SK-N-SH (cell line): ENCODE measurements at regions not wholly inside any gene's neighbourhood (a gene's known extent, or its start where the extent isn't known, plus 50 kb on each side); places are given as distances from the start of the nearest gene placed in this dataset.

Experiments
- CTCF ChIA-PET: fragments of 300-600, 350-600 bp; formaldehyde crosslinking; extraction: SDS; loops from one replicate; lab custom pipeline; 2021; lab: Yijun Ruan, JAX
- POLR2A ChIA-PET: fragments of 350-600 bp; sonication (Branson Sonifier 250); formaldehyde crosslinking; extraction: SDS; loops from one replicate; lab custom pipeline; 2020; ENCODE audit warnings: antibody characterized with exemption, inconsistent platforms; lab: Yijun Ruan, JAX
- DNase-seq: peaks from one replicate; pipeline ENCODE4 v3.0.0; 2012
- H2AFZ ChIP-seq: fragments of 200-600 bp; sonication (generic); 2 replicates; pipeline ENCODE4 v1.8.1; 2016; ENCODE audit warnings: antibody characterized with exemption, mild to moderate bottlenecking, low read depth
- H3F3A ChIP-seq: fragments of 200-600 bp; sonication (generic); replicated peaks from 2 replicates; pipeline ENCODE3; 2016; ENCODE audit warnings: antibody characterized with exemption, mild to moderate bottlenecking; ENCODE audit not compliant: insufficient read depth
- H3K27ac ChIP-seq, 2 experiments: fragments of 200-500 bp in 1 of 2; fragments of 200-600 bp in 1 of 2; sonication (Bioruptor generic) in 1 of 2; sonication (generic), shearing (Covaris generic) in 1 of 2; 2 replicates each; pipeline versions ENCODE4 v1.5.1 to v1.6.1; 2014 to 2016; ENCODE audit warnings: low read depth in 2 of 2, inconsistent platforms in 1 of 2, low read length in 1 of 2, mild to moderate bottlenecking in 1 of 2, mixed read lengths in 1 of 2
- H3K27me3 ChIP-seq: fragments of 200-600 bp; sonication (generic), shearing (Covaris generic); 2 replicates; pipeline ENCODE4 v1.6.1; 2016; ENCODE audit warnings: mixed run types; ENCODE audit not compliant: insufficient read depth
- H3K36me3 ChIP-seq, 2 experiments: fragments of 200-500 bp in 1 of 2; fragments of 200-600 bp in 1 of 2; sonication (Bioruptor generic) in 1 of 2; sonication (generic) in 1 of 2; replicated peaks in 1 of 2; 2 replicates each; pipeline versions ENCODE3 to v1.5.1; 2014 to 2016; ENCODE audit warnings: low read length in 1 of 2, mild to moderate bottlenecking in 1 of 2; ENCODE audit not compliant: insufficient read depth in 2 of 2, control insufficient read depth in 1 of 2
- H3K4me1 ChIP-seq, 2 experiments: fragments of 200-500 bp in 1 of 2; fragments of 200-600 bp in 1 of 2; sonication (Bioruptor generic) in 1 of 2; sonication (generic), shearing (Covaris generic) in 1 of 2; 2 replicates each; pipeline versions ENCODE4 v1.5.1 to v1.6.1; 2014 to 2016; ENCODE audit warnings: low read depth in 1 of 2, low read length in 1 of 2, mixed run types in 1 of 2; ENCODE audit not compliant: insufficient read depth in 2 of 2, control insufficient read depth in 1 of 2
- H3K4me2 ChIP-seq: fragments of 200-600 bp; sonication (generic), shearing (Covaris generic); 2 replicates; pipeline ENCODE4 v1.6.1; 2017; ENCODE audit warnings: mixed run types
- H3K4me3 ChIP-seq, 2 experiments: fragments of 200-500 bp in 1 of 2; fragments of 200-600 bp in 1 of 2; sonication (Bioruptor generic) in 1 of 2; sonication (generic), shearing (Covaris generic) in 1 of 2; 2 replicates each; pipeline versions ENCODE4 v1.5.1 to v1.8.1; 2014 to 2016; ENCODE audit warnings: low read depth in 2 of 2, inconsistent platforms in 1 of 2, low read length in 1 of 2, mild to moderate bottlenecking in 1 of 2, mixed read lengths in 1 of 2, moderate library complexity in 1 of 2
- H3K79me2 ChIP-seq: fragments of 200-600 bp; sonication (generic); 2 replicates; pipeline ENCODE4 v1.8.1; 2017; ENCODE audit warnings: mild to moderate bottlenecking; ENCODE audit not compliant: insufficient read depth
- H3K9ac ChIP-seq: fragments of 200-600 bp; sonication (generic); 2 replicates; pipeline ENCODE4 v1.6.1; 2017; ENCODE audit warnings: mixed run types
- H3K9me2 ChIP-seq: fragments of 200-600 bp; sonication (generic); 2 replicates; pipeline ENCODE4 v1.6.1; 2017; ENCODE audit warnings: mixed run types
- H3K9me3 ChIP-seq: fragments of 200-600 bp; sonication (generic); 2 replicates; pipeline ENCODE4 v1.6.1; 2017; ENCODE audit warnings: mixed run types, mild to moderate bottlenecking, moderate library complexity
- H4K20me1 ChIP-seq: fragments of 200-600 bp; sonication (generic); 2 replicates; pipeline ENCODE4 v1.6.1; 2017; ENCODE audit warnings: mild to moderate bottlenecking, mixed run types; ENCODE audit not compliant: insufficient read depth
- CHD2 ChIP-seq: fragments of 150-350 bp; IDR thresholded peaks from 2 replicates; pipeline ENCODE4 v1.6.1; 2018; ENCODE audit warnings: low read length; ENCODE audit not compliant: partially characterized antibody
- CTCF ChIP-seq: fragments of 200-600 bp; sonication (generic); IDR thresholded peaks from 2 replicates; pipeline ENCODE4 v1.6.1; 2017; ENCODE audit warnings: antibody characterized with exemption, mild to moderate bottlenecking, moderate library complexity
- IRF3 ChIP-seq: fragments of 150-350 bp; IDR thresholded peaks from 2 replicates; pipeline ENCODE4 v1.6.1; 2016; ENCODE audit warnings: mild to moderate bottlenecking, low read depth, low read length
- MEF2A ChIP-seq: IDR thresholded peaks from 2 replicates; pipeline ENCODE4 v1.4.0; 2012; ENCODE audit warnings: low read depth, borderline replicate concordance
- NFIC ChIP-seq: IDR thresholded peaks from 2 replicates; pipeline ENCODE4 v1.4.0; 2012; ENCODE audit warnings: borderline replicate concordance
- RAD21 ChIP-seq: IDR thresholded peaks from 2 replicates; pipeline ENCODE4 v1.6.1; 2012; ENCODE audit warnings: mild to moderate bottlenecking, low read length
- REST ChIP-seq: IDR thresholded peaks from 2 replicates; pipeline ENCODE4 v1.6.1; 2012; ENCODE audit warnings: mild to moderate bottlenecking, low read depth, low read length, moderate library complexity
- RXRA ChIP-seq: IDR thresholded peaks from 2 replicates; pipeline ENCODE4 v1.4.0; 2012; ENCODE audit warnings: low read depth, mild to moderate bottlenecking, borderline replicate concordance
- TCF12 ChIP-seq: IDR thresholded peaks from 2 replicates; pipeline ENCODE4 v1.4.0; 2012
- TEAD4 ChIP-seq: IDR thresholded peaks from 2 replicates; pipeline ENCODE4 v1.4.0; 2012; ENCODE audit warnings: mild to moderate bottlenecking, borderline replicate concordance; ENCODE audit not compliant: insufficient read depth
- ZBTB33 ChIP-seq: IDR thresholded peaks from 2 replicates; pipeline ENCODE4 v1.4.0; 2012; ENCODE audit warnings: low read depth, borderline replicate concordance
- whole genome bisulfite sequencing: methylation state at CpG from one replicate; pipeline ENCODE4 v1.1.6; 2017; ENCODE audit warnings: low lambda C conversion rate; 5-methylcytosine and 5-hydroxymethylcytosine counted together

- TF ChIP-seq REST (no peak), RAD21 (no peak), TCF12 (no peak), RXRA (no peak), CHD2 (no peak), TEAD4 (no peak), IRF3 (no peak)
These were observed 1651.8 kb downstream of the MAT2B start (continued) for GRCh38 chr5:165157219-165157618.

GRCh38 chr5:165161204-165161603 lies 1655.8 kb downstream of the MAT2B start:
- ChIA-PET CTCF (no interaction called here), POLR2A (no interaction called here)
- Histone ChIP-seq H3K27me3 (no peaks in the 10 kb centered on the region; the same call in 1 of the 2 replicates), H3K9ac (no peak overlapping the region), H4K20me1 (no peaks in the 10 kb centered on the region), H3K27ac (no peak overlapping the region), H3F3A (no peaks in the 10 kb centered on the region), H3K79me2 (no peaks in the 10 kb centered on the region), H3K4me3 (no peak overlapping the region), H3K9me2 (no peaks in the 10 kb centered on the region), H3K4me1 (no peaks in the 10 kb centered on the region), H3K9me3 (no peaks in the 10 kb centered on the region), H2AFZ (no peak overlapping the region), H3K36me3 (no peaks in the 10 kb centered on the region), H3K4me2 (no peak overlapping the region)
- no peak for TF ChIP-seq MEF2A
- TF ChIP-seq NFIC = no peak
- no peak for TF ChIP-seq ZBTB33
- no peak for TF ChIP-seq TEAD4
- TF ChIP-seq CTCF = peak; percentile 30
- no peak for TF ChIP-seq REST
- DNase-seq = no peak
- WGBS = 56% methylated on average over 6 of the region's 6 CpGs
